ENCODE measurements at regions not wholly inside any gene's neighbourhood (a gene's known extent, or its start where the extent isn't known, plus 50 kb on each side); places are given as distances from the start of the nearest gene placed in this dataset.
"Not testable (repeated sequence)": the region's sequence is repeated elsewhere in the genome, so short reads cannot be mapped to it uniquely, and the experiment has no call there.

DNA sequence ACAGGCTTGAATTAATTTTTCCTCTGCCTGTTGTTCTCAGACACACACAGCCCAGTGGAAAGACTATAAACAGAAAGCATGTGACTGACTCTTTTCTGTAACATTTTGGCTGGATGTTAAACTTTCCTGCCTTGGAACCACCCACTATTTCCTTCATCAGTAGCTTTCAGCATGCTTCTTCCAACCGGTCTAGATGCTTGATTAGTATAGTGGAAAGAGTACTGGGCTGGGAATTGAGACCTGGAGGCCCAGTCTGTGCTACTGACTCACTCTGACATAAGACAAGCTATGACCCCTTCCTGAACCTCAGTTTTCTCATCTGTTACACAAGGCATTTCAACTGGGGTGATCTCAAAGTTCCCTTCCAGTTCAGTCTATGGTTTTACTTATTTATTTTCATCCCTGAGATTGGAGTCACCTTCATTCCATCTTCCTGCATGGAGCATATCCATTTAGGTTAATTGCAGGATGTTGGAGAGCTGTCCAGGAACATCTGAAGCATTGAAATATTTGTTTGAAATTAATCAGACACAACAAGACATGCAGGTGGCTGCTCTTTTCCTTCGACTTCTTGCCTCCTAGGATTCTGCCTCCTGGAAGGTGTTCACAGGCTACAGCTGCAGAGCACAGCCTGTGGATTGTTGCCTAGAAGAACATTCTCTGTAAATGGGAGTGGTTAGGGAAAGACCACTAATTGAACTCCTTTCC is 173.4 kb downstream of the RTL9 start:
- Histone ChIP-seq H3K9me3 (ENCODE audit: low read depth, low read length) (no peaks in the 10 kb centered on the region), H3K27me3 (ENCODE audit: insufficient read depth, low read length) (peaks cover 10% of the 10 kb centered on the region), H3K4me1 (ENCODE audit: insufficient read depth, low read length) (no peaks in the 10 kb centered on the region), H3K79me2 (ENCODE audit: insufficient read depth, low read length) (no peaks in the 10 kb centered on the region), H3K4me2 (ENCODE audit: insufficient read depth, low read length) (no peak overlapping the region), H3K27ac (ENCODE audit: low read depth, low read length) (no peak overlapping the region), H2AFZ (ENCODE audit: low read length) (no peak overlapping the region), H3K4me3 (ENCODE audit: insufficient read depth, low read length) (no peak overlapping the region), H3K36me3 (ENCODE audit: insufficient read depth, low read length) (no peaks in the 10 kb centered on the region), H4K20me1 (ENCODE audit: insufficient read depth, low read length) (no peaks in the 10 kb centered on the region)
- TF ChIP-seq, protein P1, sequence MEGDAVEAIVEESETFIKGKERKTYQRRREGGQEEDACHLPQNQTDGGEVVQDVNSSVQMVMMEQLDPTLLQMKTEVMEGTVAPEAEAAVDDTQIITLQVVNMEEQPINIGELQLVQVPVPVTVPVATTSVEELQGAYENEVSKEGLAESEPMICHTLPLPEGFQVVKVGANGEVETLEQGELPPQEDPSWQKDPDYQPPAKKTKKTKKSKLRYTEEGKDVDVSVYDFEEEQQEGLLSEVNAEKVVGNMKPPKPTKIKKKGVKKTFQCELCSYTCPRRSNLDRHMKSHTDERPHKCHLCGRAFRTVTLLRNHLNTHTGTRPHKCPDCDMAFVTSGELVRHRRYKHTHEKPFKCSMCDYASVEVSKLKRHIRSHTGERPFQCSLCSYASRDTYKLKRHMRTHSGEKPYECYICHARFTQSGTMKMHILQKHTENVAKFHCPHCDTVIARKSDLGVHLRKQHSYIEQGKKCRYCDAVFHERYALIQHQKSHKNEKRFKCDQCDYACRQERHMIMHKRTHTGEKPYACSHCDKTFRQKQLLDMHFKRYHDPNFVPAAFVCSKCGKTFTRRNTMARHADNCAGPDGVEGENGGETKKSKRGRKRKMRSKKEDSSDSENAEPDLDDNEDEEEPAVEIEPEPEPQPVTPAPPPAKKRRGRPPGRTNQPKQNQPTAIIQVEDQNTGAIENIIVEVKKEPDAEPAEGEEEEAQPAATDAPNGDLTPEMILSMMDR (IDR thresholded peaks at IDR 0.05; ENCODE audit: extremely low read depth, low read depth, low read length), result no peak
- DNase-seq (ENCODE audit: insufficient read length, low spot score, missing footprints), result no peak

DNA sequence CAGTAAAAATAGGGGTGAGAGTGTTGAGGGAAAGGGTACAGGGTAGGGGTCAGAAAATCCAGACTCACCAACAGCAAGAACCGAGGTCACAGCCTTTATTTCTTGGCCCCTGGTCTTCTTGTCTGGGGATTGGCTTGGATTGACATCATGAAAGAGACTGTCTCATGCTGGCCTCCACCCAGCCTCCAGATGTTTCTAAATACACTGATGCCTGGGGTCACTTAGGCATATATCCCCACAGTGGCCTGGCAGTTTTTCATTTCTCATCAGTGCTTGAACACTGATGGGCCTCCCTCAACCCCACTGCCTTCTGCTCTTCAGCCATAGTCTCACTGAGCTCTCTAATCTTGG is 173.9 kb downstream of the RTL9 start:
- no peaks in the 10 kb centered on the region for H4K20me1 ChIP-seq (ENCODE audit: insufficient read depth, low read length)
- H3K36me3 ChIP-seq (ENCODE audit: insufficient read depth, low read length), result no peaks in the 10 kb centered on the region
- H3K27ac ChIP-seq (ENCODE audit: low read depth, low read length), result no peak overlapping the region
- no peaks in the 10 kb centered on the region for H3K79me2 ChIP-seq (ENCODE audit: insufficient read depth, low read length)
- no peak for DNase-seq (ENCODE audit: insufficient read length, low spot score, missing footprints)
- peaks cover 10% of the 10 kb centered on the region for H3K27me3 ChIP-seq (ENCODE audit: insufficient read depth, low read length)
- H3K4me1 ChIP-seq (ENCODE audit: insufficient read depth, low read length), result no peaks in the 10 kb centered on the region
- H3K4me2 ChIP-seq (ENCODE audit: insufficient read depth, low read length), result no peak overlapping the region
- H3K9me3 ChIP-seq (ENCODE audit: low read depth, low read length), result no peaks in the 10 kb centered on the region
- TF ChIP-seq, protein P1 (IDR thresholded peaks at IDR 0.05; ENCODE audit: extremely low read depth, low read depth, low read length), result no peak
- no peak overlapping the region for H3K4me3 ChIP-seq (ENCODE audit: insufficient read depth, low read length)
- H2AFZ ChIP-seq (ENCODE audit: low read length), result no peak overlapping the region

DNA sequence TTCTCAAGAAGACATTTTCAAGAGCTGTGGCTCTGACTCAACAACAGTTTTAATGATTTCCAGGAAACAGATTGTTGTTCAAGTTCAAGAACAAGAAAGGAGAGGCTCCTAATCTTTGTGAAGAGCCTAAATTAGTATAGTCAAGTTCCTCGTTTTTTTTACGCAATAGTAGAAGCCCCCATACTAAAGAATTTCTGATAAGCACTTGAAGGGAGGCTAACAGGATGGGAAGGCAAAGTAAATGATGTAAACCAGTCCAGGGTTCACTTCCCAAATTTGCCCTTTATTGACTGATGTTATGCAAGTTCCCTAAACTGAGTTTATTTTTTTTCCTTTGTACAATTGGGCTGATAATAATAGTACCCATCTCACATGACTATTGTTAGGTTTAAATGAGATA is 178.2 kb downstream of the RTL9 start:
- TF ChIP-seq, protein P1 (IDR thresholded peaks at IDR 0.05; ENCODE audit: extremely low read depth, low read depth, low read length), result no peak

DNA sequence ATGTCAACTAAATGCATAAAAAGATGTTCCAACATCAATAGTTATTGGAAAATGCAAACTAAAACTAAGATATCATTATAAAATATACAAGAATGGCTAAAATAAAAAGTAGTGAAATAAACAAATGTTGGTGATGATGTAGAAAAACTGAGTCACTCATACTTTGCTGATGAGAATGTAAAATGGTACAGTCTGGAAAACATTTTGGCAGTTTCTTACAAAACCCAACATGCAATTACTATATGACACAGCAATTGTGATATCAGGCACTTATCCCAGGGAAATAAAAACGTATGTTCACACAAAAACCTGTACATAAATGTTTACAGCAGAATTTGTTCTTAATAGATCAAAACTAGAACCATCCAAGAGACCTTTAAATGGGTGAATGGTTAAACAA is 182.6 kb downstream of the RTL9 start:
- H4K20me1 ChIP-seq (ENCODE audit: insufficient read depth, low read length), result no peaks in the 10 kb centered on the region
- no peak overlapping the region for H2AFZ ChIP-seq (ENCODE audit: low read length)
- no peaks in the 10 kb centered on the region for H3K9me3 ChIP-seq (ENCODE audit: low read depth, low read length)
- TF ChIP-seq, protein P1 (IDR thresholded peaks at IDR 0.05; ENCODE audit: extremely low read depth, low read depth, low read length), result no peak
- H3K4me1 ChIP-seq (ENCODE audit: insufficient read depth, low read length), result no peaks in the 10 kb centered on the region
- DNase-seq (ENCODE audit: insufficient read length, low spot score, missing footprints), result no peak
- H3K4me3 ChIP-seq (ENCODE audit: insufficient read depth, low read length), result no peak overlapping the region
- H3K27ac ChIP-seq (ENCODE audit: low read depth, low read length), result no peak overlapping the region
- peaks cover 3% of the 10 kb centered on the region for H3K27me3 ChIP-seq (ENCODE audit: insufficient read depth, low read length)
- H3K36me3 ChIP-seq (ENCODE audit: insufficient read depth, low read length), result no peaks in the 10 kb centered on the region
- no peaks in the 10 kb centered on the region for H3K79me2 ChIP-seq (ENCODE audit: insufficient read depth, low read length)
- no peak overlapping the region for H3K4me2 ChIP-seq (ENCODE audit: insufficient read depth, low read length)

More for the DNA sequence above, 178.2 kb downstream of the RTL9 start:
- peaks cover 2% of the 10 kb centered on the region for H3K27me3 ChIP-seq (ENCODE audit: insufficient read depth, low read length)
- H3K9me3 ChIP-seq (ENCODE audit: low read depth, low read length), result no peaks in the 10 kb centered on the region
- no peaks in the 10 kb centered on the region for H3K4me1 ChIP-seq (ENCODE audit: insufficient read depth, low read length)
- no peak overlapping the region for H3K4me2 ChIP-seq (ENCODE audit: insufficient read depth, low read length)
- H3K36me3 ChIP-seq (ENCODE audit: insufficient read depth, low read length), result no peaks in the 10 kb centered on the region
- no peak overlapping the region for H3K4me3 ChIP-seq (ENCODE audit: insufficient read depth, low read length)
- no peak overlapping the region for H3K27ac ChIP-seq (ENCODE audit: low read depth, low read length)
- H4K20me1 ChIP-seq (ENCODE audit: insufficient read depth, low read length), result no peaks in the 10 kb centered on the region
- H2AFZ ChIP-seq (ENCODE audit: low read length), result no peak overlapping the region
- no peaks in the 10 kb centered on the region for H3K79me2 ChIP-seq (ENCODE audit: insufficient read depth, low read length)
- DNase-seq (ENCODE audit: insufficient read length, low spot score, missing footprints), result peak; percentile 44

DNA sequence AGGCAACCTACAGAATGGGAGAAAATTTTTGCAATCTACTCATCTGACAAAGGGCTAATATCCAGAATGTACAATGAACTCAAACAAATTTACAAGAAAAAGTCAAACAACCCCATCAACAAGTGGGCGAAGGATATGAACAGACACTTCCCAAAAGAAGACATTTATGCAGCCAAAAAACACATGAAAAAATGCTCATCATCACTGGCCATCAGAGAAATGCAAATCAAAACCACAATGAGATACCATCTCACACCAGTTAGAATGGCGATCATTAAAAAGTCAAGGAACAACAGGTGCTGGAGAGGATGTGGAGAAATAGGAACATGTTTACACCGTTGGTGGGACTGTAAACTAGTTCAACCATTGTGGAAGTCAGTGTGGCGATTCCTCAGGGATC is 192.2 kb downstream of the RTL9 start:
- H3K9me3 ChIP-seq (ENCODE audit: low read depth, low read length); H3K27me3 ChIP-seq (ENCODE audit: insufficient read depth, low read length); H3K36me3 ChIP-seq (ENCODE audit: insufficient read depth, low read length); H3K4me2 ChIP-seq (ENCODE audit: insufficient read depth, low read length); H3K79me2 ChIP-seq (ENCODE audit: insufficient read depth, low read length); H3K4me3 ChIP-seq (ENCODE audit: insufficient read depth, low read length); H3K27ac ChIP-seq (ENCODE audit: low read depth, low read length); H2AFZ ChIP-seq (ENCODE audit: low read length); H4K20me1 ChIP-seq (ENCODE audit: insufficient read depth, low read length); H3K4me1 ChIP-seq (ENCODE audit: insufficient read depth, low read length); DNase-seq (ENCODE audit: insufficient read length, low spot score, missing footprints): not testable (repeated sequence)

Data from osteoblast (primary cell).